ENCODE measurements at regions not wholly inside any gene's neighbourhood (a gene's known extent, or its start where the extent isn't known, plus 50 kb on each side); places are given as distances from the start of the nearest gene placed in this dataset.
"Not testable (repeated sequence)": the region's sequence is repeated elsewhere in the genome, so short reads cannot be mapped to it uniquely, and the experiment has no call there.

DNA sequence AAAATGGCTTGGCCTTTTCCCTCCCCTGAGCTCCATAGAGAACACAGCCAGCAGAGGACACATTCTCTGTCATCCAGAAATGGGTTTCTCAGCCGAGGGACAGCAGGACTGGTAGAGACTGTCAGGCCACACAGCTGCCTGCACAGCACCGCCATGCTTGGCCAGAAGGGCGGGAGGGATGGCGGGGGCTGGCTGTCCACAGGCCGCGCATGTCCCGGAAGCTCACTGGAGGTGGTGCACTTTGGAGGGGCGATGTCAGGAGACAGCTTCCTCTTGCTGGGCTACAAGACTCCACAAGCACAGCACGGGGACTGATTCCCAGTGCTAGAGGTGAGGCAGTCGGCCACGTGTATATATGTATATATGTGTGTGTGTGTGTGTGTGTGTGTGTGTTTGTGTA is 125.3 kb downstream of the GOLGA6L4 start:
- H3K4me1 ChIP-seq (ENCODE audit: insufficient read depth, low read length); H3K27me3 ChIP-seq (ENCODE audit: low read length); H4K20me1 ChIP-seq (ENCODE audit: low read length); H3K4me3 ChIP-seq (ENCODE audit: low read length); H3K9me3 ChIP-seq (ENCODE audit: low read length); H3K36me3 ChIP-seq (ENCODE audit: low read depth, low read length); BruUV-seq (replicated peaks); H3K9me2 ChIP-seq (replicated peaks; ENCODE audit: low read length); H3K4me2 ChIP-seq (ENCODE audit: low read length); ATAC-seq; H3K79me2 ChIP-seq (ENCODE audit: low read length); intact Hi-C loops (cut with micrococcal nuclease); H3K27ac ChIP-seq (ENCODE audit: low read length); H3K9ac ChIP-seq (ENCODE audit: low read length); DNase-seq; POLR2A ChIA-PET (ENCODE audit: unreplicated experiment); H3F3A ChIP-seq (ENCODE audit: low read length, unreplicated experiment); CTCF ChIA-PET; H2AFZ ChIP-seq (ENCODE audit: low read length): not testable (repeated sequence)

DNA sequence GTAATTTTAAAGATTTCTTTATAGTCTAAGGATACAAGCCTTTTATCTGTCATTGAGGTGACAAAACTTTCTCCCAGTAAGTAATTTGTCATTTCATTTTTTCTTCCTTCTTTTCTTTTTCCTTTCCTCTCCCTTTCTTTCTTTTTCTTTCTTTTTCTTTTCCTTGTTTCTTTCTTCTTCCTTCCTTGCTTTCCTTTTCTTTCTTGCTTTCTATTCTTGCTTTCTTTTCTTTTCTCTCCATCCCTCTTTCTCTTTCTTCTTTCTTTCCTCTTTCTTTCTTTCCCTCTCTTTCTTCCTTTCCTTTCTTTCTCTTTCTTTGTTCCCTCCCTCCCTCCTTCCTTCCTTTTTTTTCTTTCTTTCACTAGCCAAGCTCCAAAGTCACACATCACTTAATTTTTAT is 148.8 kb downstream of the GOLGA6L4 start:
- intact Hi-C loops (cut with micrococcal nuclease); H3K79me2 ChIP-seq (ENCODE audit: low read length); H3K4me3 ChIP-seq (ENCODE audit: low read length); ATAC-seq; BruUV-seq (replicated peaks); H3K9me3 ChIP-seq (ENCODE audit: low read length); H3K36me3 ChIP-seq (ENCODE audit: low read depth, low read length); H3K9ac ChIP-seq (ENCODE audit: low read length); H2AFZ ChIP-seq (ENCODE audit: low read length); H3K9me2 ChIP-seq (replicated peaks; ENCODE audit: low read length); DNase-seq; H3K4me1 ChIP-seq (ENCODE audit: insufficient read depth, low read length); CTCF ChIA-PET; H3K27ac ChIP-seq (ENCODE audit: low read length); H3F3A ChIP-seq (ENCODE audit: low read length, unreplicated experiment); H3K4me2 ChIP-seq (ENCODE audit: low read length); H4K20me1 ChIP-seq (ENCODE audit: low read length); POLR2A ChIA-PET (ENCODE audit: unreplicated experiment); H3K27me3 ChIP-seq (ENCODE audit: low read length): not testable (repeated sequence)

DNA sequence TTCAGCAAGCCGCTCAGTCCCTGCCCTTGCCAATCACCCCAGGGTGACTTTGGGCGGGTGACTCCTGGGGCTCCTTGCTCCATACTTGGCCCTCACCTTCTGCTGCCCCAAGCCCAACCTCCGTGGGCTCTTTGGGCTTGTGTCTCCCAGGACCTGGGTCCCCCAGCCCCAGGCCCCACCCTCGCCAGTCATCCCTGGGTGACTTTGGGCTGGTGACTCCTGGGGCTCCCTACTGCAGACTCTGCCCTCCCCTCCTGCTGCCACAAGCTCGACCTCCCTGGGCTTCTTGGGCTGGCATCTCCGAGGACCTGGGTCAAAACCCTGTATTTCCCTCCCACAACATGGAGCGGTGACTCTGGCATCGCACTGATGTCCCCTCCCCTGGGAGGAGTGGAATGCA is 151.5 kb downstream of the GOLGA6L4 start:
- CTCF ChIA-PET: no interaction called here
- DNase-seq: no peak
- no peaks in the 10 kb centered on the region for H4K20me1 ChIP-seq (ENCODE audit: low read length)
- no peak for ATAC-seq
- POLR2A ChIA-PET (ENCODE audit: unreplicated experiment): no interaction called here
- H3K27ac ChIP-seq (ENCODE audit: low read length): no peak overlapping the region
- H3F3A ChIP-seq (ENCODE audit: low read length, unreplicated experiment): no peaks in the 10 kb centered on the region
- no peaks in the 10 kb centered on the region for H3K9me3 ChIP-seq (ENCODE audit: low read length)
- no TSS peak for BruUV-seq (replicated peaks)
- H3K4me1 ChIP-seq (ENCODE audit: insufficient read depth, low read length): no peaks in the 10 kb centered on the region
- H2AFZ ChIP-seq (ENCODE audit: low read length): no peak overlapping the region
- intact Hi-C loops (cut with micrococcal nuclease): no loop called here
- no peaks in the 10 kb centered on the region for H3K79me2 ChIP-seq (ENCODE audit: low read length)
- no peak overlapping the region for H3K4me2 ChIP-seq (ENCODE audit: low read length)
- TF ChIP-seq EZH2 (IDR thresholded peaks at IDR 0.05; ENCODE audit: low read length, unreplicated experiment) (no peak), EZH2phosphoT487 (IDR thresholded peaks at IDR 0.05; ENCODE audit: borderline replicate concordance, low read length) (no peak)
- TF ChIP-seq, protein P1, sequence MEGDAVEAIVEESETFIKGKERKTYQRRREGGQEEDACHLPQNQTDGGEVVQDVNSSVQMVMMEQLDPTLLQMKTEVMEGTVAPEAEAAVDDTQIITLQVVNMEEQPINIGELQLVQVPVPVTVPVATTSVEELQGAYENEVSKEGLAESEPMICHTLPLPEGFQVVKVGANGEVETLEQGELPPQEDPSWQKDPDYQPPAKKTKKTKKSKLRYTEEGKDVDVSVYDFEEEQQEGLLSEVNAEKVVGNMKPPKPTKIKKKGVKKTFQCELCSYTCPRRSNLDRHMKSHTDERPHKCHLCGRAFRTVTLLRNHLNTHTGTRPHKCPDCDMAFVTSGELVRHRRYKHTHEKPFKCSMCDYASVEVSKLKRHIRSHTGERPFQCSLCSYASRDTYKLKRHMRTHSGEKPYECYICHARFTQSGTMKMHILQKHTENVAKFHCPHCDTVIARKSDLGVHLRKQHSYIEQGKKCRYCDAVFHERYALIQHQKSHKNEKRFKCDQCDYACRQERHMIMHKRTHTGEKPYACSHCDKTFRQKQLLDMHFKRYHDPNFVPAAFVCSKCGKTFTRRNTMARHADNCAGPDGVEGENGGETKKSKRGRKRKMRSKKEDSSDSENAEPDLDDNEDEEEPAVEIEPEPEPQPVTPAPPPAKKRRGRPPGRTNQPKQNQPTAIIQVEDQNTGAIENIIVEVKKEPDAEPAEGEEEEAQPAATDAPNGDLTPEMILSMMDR (conservative IDR thresholded peaks at IDR 0.05; ENCODE audit: low read depth, low read length): no peak
- H3K9me2 ChIP-seq (replicated peaks; ENCODE audit: low read length): no peaks in the 10 kb centered on the region
- H3K4me3 ChIP-seq (ENCODE audit: low read length): no peak overlapping the region
- H3K36me3 ChIP-seq (ENCODE audit: low read depth, low read length): no peaks in the 10 kb centered on the region
- no peak overlapping the region for H3K9ac ChIP-seq (ENCODE audit: low read length)
- H3K27me3 ChIP-seq (ENCODE audit: low read length): no peaks in the 10 kb centered on the region

DNA sequence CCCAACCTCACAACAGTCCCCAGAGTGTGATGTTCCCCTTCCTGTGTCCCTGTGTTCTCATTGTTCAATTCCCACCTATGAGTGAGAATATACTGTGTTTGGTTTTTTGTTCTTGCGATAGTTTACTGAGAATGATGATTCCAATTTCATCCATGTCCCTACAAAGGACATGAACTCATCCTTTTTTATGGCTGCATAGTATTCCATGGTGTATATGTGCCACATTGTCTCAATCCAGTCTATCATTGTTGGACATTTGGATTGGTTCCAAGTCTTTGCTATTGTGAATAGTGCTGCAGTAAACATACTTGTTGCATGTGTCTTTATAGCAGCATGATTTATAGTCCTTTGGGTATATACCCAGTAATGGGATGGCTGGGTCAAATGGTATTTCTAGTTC is 152.6 kb downstream of the GOLGA6L4 start:
- CTCF ChIA-PET; H3K9ac ChIP-seq (ENCODE audit: low read length); BruUV-seq (replicated peaks); H2AFZ ChIP-seq (ENCODE audit: low read length); H3K4me1 ChIP-seq (ENCODE audit: insufficient read depth, low read length); intact Hi-C loops (cut with micrococcal nuclease); DNase-seq; H3K36me3 ChIP-seq (ENCODE audit: low read depth, low read length); H3K9me3 ChIP-seq (ENCODE audit: low read length); H3K27ac ChIP-seq (ENCODE audit: low read length); H3K9me2 ChIP-seq (replicated peaks; ENCODE audit: low read length); H3K4me2 ChIP-seq (ENCODE audit: low read length); POLR2A ChIA-PET (ENCODE audit: unreplicated experiment); H3K79me2 ChIP-seq (ENCODE audit: low read length); ATAC-seq; H3K27me3 ChIP-seq (ENCODE audit: low read length); H4K20me1 ChIP-seq (ENCODE audit: low read length); H3F3A ChIP-seq (ENCODE audit: low read length, unreplicated experiment); H3K4me3 ChIP-seq (ENCODE audit: low read length): not testable (repeated sequence)

DNA sequence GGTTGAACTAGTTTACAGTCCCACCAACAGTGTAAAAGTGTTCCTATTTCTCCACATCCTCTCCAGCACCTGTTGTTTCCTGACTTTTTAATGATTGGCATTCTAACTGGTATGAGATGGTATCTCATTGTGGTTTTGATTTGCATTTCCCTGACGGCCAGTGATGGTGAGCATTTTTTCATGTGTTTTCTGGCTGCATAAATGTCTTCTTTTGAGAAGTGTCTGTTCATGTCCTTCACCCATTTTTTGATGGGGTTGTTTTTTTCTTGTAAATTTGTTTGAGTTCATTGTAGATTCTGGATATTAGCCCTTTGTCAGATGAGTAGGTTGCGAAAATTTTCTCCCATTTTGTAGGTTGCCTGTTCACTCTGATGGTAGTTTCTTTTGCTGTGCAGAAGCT is 153.1 kb downstream of the GOLGA6L4 start:
- CTCF ChIA-PET; BruUV-seq (replicated peaks): not testable (repeated sequence)

DNA sequence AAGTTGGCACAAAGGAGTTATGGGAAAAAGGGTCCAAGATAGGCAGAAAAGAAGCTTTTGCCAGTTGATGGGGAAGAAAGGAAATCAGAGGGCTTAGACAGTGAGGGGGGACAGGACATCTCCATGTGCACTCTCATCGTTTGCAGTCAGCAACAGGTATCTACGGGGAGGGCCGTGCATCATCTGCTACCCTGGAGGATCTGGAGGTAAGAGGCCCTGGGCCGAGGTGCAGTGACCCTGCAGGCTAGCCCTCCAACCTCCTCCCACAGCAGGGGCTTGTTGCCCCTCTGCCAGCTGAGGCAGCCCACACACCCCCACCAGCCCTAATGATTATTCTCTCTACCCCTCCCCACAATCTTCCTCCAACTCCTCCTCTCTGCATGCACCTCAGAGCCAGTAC is 154.8 kb downstream of the GOLGA6L4 start:
- H4K20me1 ChIP-seq (ENCODE audit: low read length); H3K36me3 ChIP-seq (ENCODE audit: low read depth, low read length); H3K4me3 ChIP-seq (ENCODE audit: low read length); H3K9ac ChIP-seq (ENCODE audit: low read length); H3K27me3 ChIP-seq (ENCODE audit: low read length); ATAC-seq; DNase-seq; H2AFZ ChIP-seq (ENCODE audit: low read length); H3F3A ChIP-seq (ENCODE audit: low read length, unreplicated experiment); H3K9me3 ChIP-seq (ENCODE audit: low read length); H3K9me2 ChIP-seq (replicated peaks; ENCODE audit: low read length); BruUV-seq (replicated peaks); H3K27ac ChIP-seq (ENCODE audit: low read length); POLR2A ChIA-PET (ENCODE audit: unreplicated experiment); intact Hi-C loops (cut with micrococcal nuclease); H3K4me1 ChIP-seq (ENCODE audit: insufficient read depth, low read length); H3K4me2 ChIP-seq (ENCODE audit: low read length); H3K79me2 ChIP-seq (ENCODE audit: low read length); CTCF ChIA-PET: not testable (repeated sequence)

More for the DNA sequence above, 153.1 kb downstream of the GOLGA6L4 start:
- H3K4me2 ChIP-seq (ENCODE audit: low read length); DNase-seq; intact Hi-C loops (cut with micrococcal nuclease); ATAC-seq; H3K4me1 ChIP-seq (ENCODE audit: insufficient read depth, low read length); H3K9me3 ChIP-seq (ENCODE audit: low read length); H3K4me3 ChIP-seq (ENCODE audit: low read length); H2AFZ ChIP-seq (ENCODE audit: low read length); H4K20me1 ChIP-seq (ENCODE audit: low read length); H3K27me3 ChIP-seq (ENCODE audit: low read length); H3K9ac ChIP-seq (ENCODE audit: low read length); H3K36me3 ChIP-seq (ENCODE audit: low read depth, low read length); POLR2A ChIA-PET (ENCODE audit: unreplicated experiment); H3K27ac ChIP-seq (ENCODE audit: low read length); H3F3A ChIP-seq (ENCODE audit: low read length, unreplicated experiment); H3K79me2 ChIP-seq (ENCODE audit: low read length); H3K9me2 ChIP-seq (replicated peaks; ENCODE audit: low read length): not testable (repeated sequence)
